Heart left ventricle (tissue), 13 donors: ENCODE measurements at regions not wholly inside any gene's neighbourhood (a gene's known extent, or its start where the extent isn't known, plus 50 kb on each side); places are given as distances from the start of the nearest gene placed in this dataset.
A peak's percentile ranks its signal among the peaks of the same experiment; 100 is the strongest.

Source experiments
- CTCF ChIP-seq, 12 donors: fragments of 200-600 bp; sonication (generic) in 4 of 12; IDR thresholded peaks; one replicate each; pipeline versions ENCODE4 v1.5.0 to v1.8.0; 2018 to 2022; ENCODE audit warnings: antibody characterized with exemption in 12 of 12, mild to moderate bottlenecking in 5 of 12
- POLR2A ChIP-seq, 2 donors: fragments of 450-650 bp; IDR thresholded peaks; one replicate each; pipeline ENCODE4 v1.6.1; 2017; ENCODE audit warnings: antibody characterized with exemption in 2 of 2, mild to moderate bottlenecking in 2 of 2, moderate library complexity in 2 of 2
- donor health status: ischemic (EF 13 %, LVEDD 7.1; RV severe dilation, severe dysfunction).
- donor health status: DM: no; HTN: yes; CAD: no.
- donor health status: DM: no; HTN: no; CAD: no.
- donor health status: ischemic (EF 25% LVEDD 6.9; RV normal size, moderate dysfunction).
- donor health status: ischemic (EF 25% LVEDD 5.7; RV mildly dilated, moderate dysfunction).
- donor health status: ischemic (EF 35%, LVEDD 5.7; RV mildly dilated, moderate dysfunction).
- donor health status: nonischemic (EF 11% LVEDD 7.7; RV severe dilation, severe dysfunction).
- donor health status: DM: yes; HTN: yes; CAD: no.
- donor health status: PGD.
- donor health status: ischemic (EF 29% LVEDD 5.4; RV normal size, mild dysfunction).
- donor health status: nonischemic (EF 23%, LVEDD 6.1; RV moderate dilation, normal function).

GRCh38 chr13:91017031-91017668, 330.3 kb upstream of the MIR17HG start:
- TF ChIP-seq CTCF (IDR thresholded peaks at IDR 0.05) = peak; percentile 33 to 65 (median 53)
- TF ChIP-seq POLR2A (IDR thresholded peaks at IDR 0.05) = no peak
